Activated T-cell treated with anti-CD3 and anti-CD28 coated beads, Interleukin-2, amount 50 U/mL, for 72 hours (primary cell): ENCODE measurements at regions not wholly inside any gene's neighbourhood (a gene's known extent, or its start where the extent isn't known, plus 50 kb on each side); places are given as distances from the start of the nearest gene placed in this dataset.
"Not testable (repeated sequence)": the region's sequence is repeated elsewhere in the genome, so short reads cannot be mapped to it uniquely, and the experiment has no call there.

Source experiments
- ATAC-seq, 2 donors: fragments of 150-1000 bp; cut with Tn5 transposase; replicated peaks in 1 of 2; 2 replicates each; pipeline ENCODE4 v1.10.0; 2021; ENCODE audit warnings: moderate library complexity in 2 of 2, mild to moderate bottlenecking in 1 of 2
- DNase-seq, 2 donors: peaks; one replicate each; pipeline ENCODE4 v3.0.0; 2021 to 2022; ENCODE audit warnings: mixed read lengths in 1 of 2
- H3K27ac Mint-ChIP-seq: one replicate; pipeline ENCODE4 v1.8.0; 2022; ENCODE audit warnings: mild to moderate bottlenecking, moderate library complexity, mixed read lengths
- H3K27me3 Mint-ChIP-seq: one replicate; pipeline ENCODE4 v1.8.0; 2022; ENCODE audit warnings: low read depth, mixed read lengths
- H3K36me3 Mint-ChIP-seq, 2 donors: one replicate each; pipeline ENCODE4 v1.8.0; 2022; ENCODE audit warnings: mixed read lengths in 2 of 2, mild to moderate bottlenecking in 1 of 2; ENCODE audit not compliant: insufficient read depth in 2 of 2
- H3K4me1 Mint-ChIP-seq: one replicate; pipeline ENCODE4 v1.8.0; 2022; ENCODE audit warnings: low read depth, mixed read lengths
- H3K4me3 Mint-ChIP-seq, 2 donors: one replicate each; pipeline ENCODE4 v1.8.0; 2022; ENCODE audit warnings: mild to moderate bottlenecking in 2 of 2, mixed read lengths in 2 of 2, moderate library complexity in 2 of 2
- H3K9me3 Mint-ChIP-seq, 2 donors: one replicate each; pipeline ENCODE4 v1.8.0; 2022; ENCODE audit warnings: mixed read lengths in 2 of 2

GRCh38 chr9:81455462-81456219, 233.7 kb downstream of the TLE1 start:
- ATAC-seq (no peak), DNase-seq (no peak)
- Mint-ChIP-seq H3K27me3 (no peaks in the 10 kb centered on the region), H3K9me3 (peaks cover 5 to 7% of the 10 kb centered on the region in 2 donors), H3K4me1 (no peaks in the 10 kb centered on the region), H3K36me3 (peaks cover 0 to 1% of the 10 kb centered on the region in 2 donors), H3K4me3 (no peak overlapping the region), H3K27ac (no peak overlapping the region)

- Mint-ChIP-seq H3K36me3 (peaks cover 0 to 3% of the 10 kb centered on the region in 2 donors), H3K27me3 (no peaks in the 10 kb centered on the region), H3K4me3 (no peak overlapping the region), H3K27ac (no peak overlapping the region), H3K4me1 (no peaks in the 10 kb centered on the region), H3K9me3 (peaks cover 2 to 23% of the 10 kb centered on the region in 2 donors)
- ATAC-seq (no peak), DNase-seq (no peak)
Observed at GRCh38 chr9:81445331-81445921, 243.9 kb downstream of the TLE1 start.

GRCh38 chr9:81431641-81432040, 257.7 kb downstream of the TLE1 start:
- H3K9me3 Mint-ChIP-seq, result peaks cover 10 to 11% of the 10 kb centered on the region in 2 donors
- no peaks in the 10 kb centered on the region for H3K4me1 Mint-ChIP-seq
- H3K36me3 Mint-ChIP-seq, result peaks cover 3 to 4% of the 10 kb centered on the region in 2 donors
- H3K4me3 Mint-ChIP-seq, result no peak overlapping the region
- H3K27me3 Mint-ChIP-seq, result no peaks in the 10 kb centered on the region
- no peak for DNase-seq
- no peak for ATAC-seq
- no peak overlapping the region for H3K27ac Mint-ChIP-seq

- no peak overlapping the region for H3K27ac Mint-ChIP-seq
- H3K27me3 Mint-ChIP-seq, result no peaks in the 10 kb centered on the region
- no peak for ATAC-seq
- no peaks in the 10 kb centered on the region for H3K4me1 Mint-ChIP-seq
- peaks cover 13 to 14% of the 10 kb centered on the region in 2 donors for H3K9me3 Mint-ChIP-seq
- no peak for DNase-seq
- no peak overlapping the region for H3K4me3 Mint-ChIP-seq
- H3K36me3 Mint-ChIP-seq, result peaks cover 3 to 4% of the 10 kb centered on the region in 2 donors
Observed at GRCh38 chr9:81430727-81431126, 258.6 kb downstream of the TLE1 start.

- Mint-ChIP-seq H3K36me3 (peaks cover 3 to 4% of the 10 kb centered on the region in 2 donors), H3K4me1 (no peaks in the 10 kb centered on the region), H3K4me3 (no peak overlapping the region), H3K27me3 (no peaks in the 10 kb centered on the region), H3K27ac (no peak overlapping the region), H3K9me3 (peaks cover 12 to 16% of the 10 kb centered on the region in 2 donors)
- DNase-seq, result no peak
- ATAC-seq, result no peak
Observed at GRCh38 chr9:81427870-81428269, 261.5 kb downstream of the TLE1 start.

- ATAC-seq, result no peak
- DNase-seq, result no peak
- H3K4me1 Mint-ChIP-seq, result no peaks in the 10 kb centered on the region
- no peak overlapping the region for H3K4me3 Mint-ChIP-seq
- peaks cover 9 to 14% of the 10 kb centered on the region in 2 donors for H3K9me3 Mint-ChIP-seq
- H3K27ac Mint-ChIP-seq, result no peak overlapping the region
- peaks cover 3 to 4% of the 10 kb centered on the region in 2 donors for H3K36me3 Mint-ChIP-seq
- no peaks in the 10 kb centered on the region for H3K27me3 Mint-ChIP-seq
Observed at GRCh38 chr9:81424431-81424830, 264.9 kb downstream of the TLE1 start.

- H3K4me3 Mint-ChIP-seq, result no peak overlapping the region
- H3K27me3 Mint-ChIP-seq, result no peaks in the 10 kb centered on the region
- peaks cover 3 to 4% of the 10 kb centered on the region in 2 donors for H3K36me3 Mint-ChIP-seq
- DNase-seq (no peak), ATAC-seq (no peak)
- no peaks in the 10 kb centered on the region for H3K4me1 Mint-ChIP-seq
- H3K27ac Mint-ChIP-seq, result no peak overlapping the region
- H3K9me3 Mint-ChIP-seq, result peaks cover 9 to 14% of the 10 kb centered on the region in 2 donors
Observed at GRCh38 chr9:81423589-81424326, 265.6 kb downstream of the TLE1 start.

GRCh38 chr9:81421090-81421489, 268.3 kb downstream of the TLE1 start:
- not testable (repeated sequence) for ATAC-seq, H3K4me3 Mint-ChIP-seq, H3K27ac Mint-ChIP-seq, H3K36me3 Mint-ChIP-seq, H3K4me1 Mint-ChIP-seq, DNase-seq, H3K27me3 Mint-ChIP-seq
- H3K9me3 Mint-ChIP-seq, result peaks cover 6 to 13% of the 10 kb centered on the region in 2 donors

GRCh38 chr9:81420024-81420423, 269.3 kb downstream of the TLE1 start:
- ATAC-seq, result no peak
- Mint-ChIP-seq H3K4me3 (no peak overlapping the region), H3K4me1 (no peaks in the 10 kb centered on the region), H3K27ac (no peak overlapping the region), H3K27me3 (no peaks in the 10 kb centered on the region), H3K9me3 (peaks cover 2 to 7% of the 10 kb centered on the region in 2 donors), H3K36me3 (no peaks in the 10 kb centered on the region)
- DNase-seq, result no peak

GRCh38 chr9:81417941-81418340, 271.4 kb downstream of the TLE1 start:
- Mint-ChIP-seq H3K27ac (no peak overlapping the region), H3K27me3 (no peaks in the 10 kb centered on the region), H3K9me3 (peaks cover 4 to 7% of the 10 kb centered on the region in 2 donors), H3K4me3 (no peak overlapping the region), H3K36me3 (no peaks in the 10 kb centered on the region), H3K4me1 (no peaks in the 10 kb centered on the region)
- ATAC-seq, result no peak
- no peak for DNase-seq

- H3K4me3 Mint-ChIP-seq, result no peak overlapping the region
Observed at GRCh38 chr9:81417299-81417675, 272.1 kb downstream of the TLE1 start.

GRCh38 chr9:81416476-81417298, 272.7 kb downstream of the TLE1 start:
- no peak overlapping the region for H3K4me3 Mint-ChIP-seq
- ATAC-seq (no peak), DNase-seq (no peak)
- H3K9me3 Mint-ChIP-seq, result peaks cover 4 to 7% of the 10 kb centered on the region in 2 donors
- H3K36me3 Mint-ChIP-seq, result no peaks in the 10 kb centered on the region
- no peak overlapping the region for H3K27ac Mint-ChIP-seq
- H3K4me1 Mint-ChIP-seq, result no peaks in the 10 kb centered on the region
- H3K27me3 Mint-ChIP-seq, result no peaks in the 10 kb centered on the region

More at GRCh38 chr9:81417299-81417675, 272.1 kb downstream of the TLE1 start:
- Mint-ChIP-seq H3K9me3 (peaks cover 4 to 7% of the 10 kb centered on the region in 2 donors), H3K4me1 (no peaks in the 10 kb centered on the region), H3K27ac (no peak overlapping the region), H3K27me3 (no peaks in the 10 kb centered on the region), H3K36me3 (no peaks in the 10 kb centered on the region)
- ATAC-seq, result no peak
- no peak for DNase-seq
